ENCODE measurements at regions not wholly inside any gene's neighbourhood (a gene's known extent, or its start where the extent isn't known, plus 50 kb on each side); places are given as distances from the start of the nearest gene placed in this dataset.

- ATAC-seq (no peak), DNase-seq (ENCODE audit: low spot score in 2 of 2) (no peak)
- Mint-ChIP-seq H3K27ac (no peak overlapping the region), H3K4me1 (no peaks in the 10 kb centered on the region), H3K4me3 (no peak overlapping the region), H3K36me3 (no peaks in the 10 kb centered on the region), H3K9me3 (peaks cover 8% of the 10 kb centered on the region)
Measured at GRCh38 chr6:19444481-19444880, 392.7 kb upstream of the ID4 start.

GRCh38 chr6:19446570-19446969 is 390.6 kb upstream of the ID4 start:
- ATAC-seq (no peak), DNase-seq (ENCODE audit: low spot score in 2 of 2) (no peak)
- no peaks in the 10 kb centered on the region for H3K36me3 Mint-ChIP-seq
- no peak overlapping the region for H3K27ac Mint-ChIP-seq
- peaks cover 9% of the 10 kb centered on the region for H3K9me3 Mint-ChIP-seq
- no peaks in the 10 kb centered on the region for H3K4me1 Mint-ChIP-seq
- H3K4me3 Mint-ChIP-seq, result no peak overlapping the region

GRCh38 chr6:19450651-19451050 is 386.5 kb upstream of the ID4 start:
- Mint-ChIP-seq H3K27ac (no peak overlapping the region), H3K4me3 (no peak overlapping the region), H3K36me3 (no peaks in the 10 kb centered on the region), H3K9me3 (peaks cover 5% of the 10 kb centered on the region), H3K4me1 (no peaks in the 10 kb centered on the region)
- DNase-seq (ENCODE audit: low spot score in 2 of 2) (no peak), ATAC-seq (no peak)

GRCh38 chr6:19452495-19452894 is 384.7 kb upstream of the ID4 start:
- H3K36me3 Mint-ChIP-seq, result no peaks in the 10 kb centered on the region
- DNase-seq (ENCODE audit: low spot score in 2 of 2), result no peak
- H3K27ac Mint-ChIP-seq, result no peak overlapping the region
- H3K4me3 Mint-ChIP-seq, result no peak overlapping the region
- ATAC-seq, result no peak
- H3K9me3 Mint-ChIP-seq, result peaks cover 5% of the 10 kb centered on the region
- no peaks in the 10 kb centered on the region for H3K4me1 Mint-ChIP-seq

- Mint-ChIP-seq H3K4me3 (no peak overlapping the region), H3K9me3 (peaks cover 5% of the 10 kb centered on the region), H3K36me3 (no peaks in the 10 kb centered on the region), H3K4me1 (no peaks in the 10 kb centered on the region), H3K27ac (no peak overlapping the region)
- DNase-seq (ENCODE audit: low spot score in 2 of 2) (no peak), ATAC-seq (no peak)
Measured at GRCh38 chr6:19454001-19454720, 383.0 kb upstream of the ID4 start.

- Mint-ChIP-seq H3K4me1 (no peaks in the 10 kb centered on the region), H3K9me3 (peaks cover 2% of the 10 kb centered on the region), H3K4me3 (no peak overlapping the region), H3K27ac (no peak overlapping the region), H3K36me3 (no peaks in the 10 kb centered on the region)
- no peak for ATAC-seq
- DNase-seq (ENCODE audit: low spot score in 2 of 2), result no peak
Measured at GRCh38 chr6:19454721-19455392, 382.3 kb upstream of the ID4 start.

- H3K27ac Mint-ChIP-seq, result no peak overlapping the region
- H3K36me3 Mint-ChIP-seq, result no peaks in the 10 kb centered on the region
- no peak overlapping the region for H3K4me3 Mint-ChIP-seq
- H3K9me3 Mint-ChIP-seq, result peaks cover 2% of the 10 kb centered on the region
- no peak for ATAC-seq
- no peak for DNase-seq (ENCODE audit: low spot score in 2 of 2)
- H3K4me1 Mint-ChIP-seq, result no peaks in the 10 kb centered on the region
Measured at GRCh38 chr6:19463250-19463649, 373.9 kb upstream of the ID4 start.

GRCh38 chr6:19463925-19464324 is 373.2 kb upstream of the ID4 start:
- H3K9me3 Mint-ChIP-seq, result peaks cover 2% of the 10 kb centered on the region
- H3K4me3 Mint-ChIP-seq, result no peak overlapping the region
- no peaks in the 10 kb centered on the region for H3K36me3 Mint-ChIP-seq
- no peak for DNase-seq (ENCODE audit: low spot score in 2 of 2)
- no peak for ATAC-seq
- no peak overlapping the region for H3K27ac Mint-ChIP-seq
- no peaks in the 10 kb centered on the region for H3K4me1 Mint-ChIP-seq

- no peaks in the 10 kb centered on the region for H3K36me3 Mint-ChIP-seq
- H3K27ac Mint-ChIP-seq, result no peak overlapping the region
- H3K9me3 Mint-ChIP-seq, result peaks cover under 1% of the 10 kb centered on the region
- H3K4me3 Mint-ChIP-seq, result no peak overlapping the region
- no peaks in the 10 kb centered on the region for H3K4me1 Mint-ChIP-seq
- ATAC-seq (no peak), DNase-seq (ENCODE audit: low spot score in 2 of 2) (no peak)
Measured at GRCh38 chr6:19465256-19465655, 371.9 kb upstream of the ID4 start.

GRCh38 chr6:19465760-19466159 is 371.4 kb upstream of the ID4 start:
- H3K4me3 Mint-ChIP-seq, result no peak overlapping the region
- no peaks in the 10 kb centered on the region for H3K4me1 Mint-ChIP-seq
- ATAC-seq (no peak), DNase-seq (ENCODE audit: low spot score in 2 of 2) (no peak)
- no peaks in the 10 kb centered on the region for H3K9me3 Mint-ChIP-seq
- H3K27ac Mint-ChIP-seq, result no peak overlapping the region
- H3K36me3 Mint-ChIP-seq, result no peaks in the 10 kb centered on the region

GRCh38 chr6:19470333-19470732 is 366.8 kb upstream of the ID4 start:
- no peak for ATAC-seq
- H3K4me1 Mint-ChIP-seq, result no peaks in the 10 kb centered on the region
- no peak for DNase-seq (ENCODE audit: low spot score in 2 of 2)
- H3K27ac Mint-ChIP-seq, result no peak overlapping the region
- H3K4me3 Mint-ChIP-seq, result no peak overlapping the region
- H3K9me3 Mint-ChIP-seq, result peaks cover 3% of the 10 kb centered on the region
- H3K36me3 Mint-ChIP-seq, result no peaks in the 10 kb centered on the region

GRCh38 chr6:19472153-19472552 is 365.0 kb upstream of the ID4 start:
- H3K4me3 Mint-ChIP-seq, result no peak overlapping the region
- DNase-seq (ENCODE audit: low spot score in 2 of 2) (no peak), ATAC-seq (no peak)
- H3K4me1 Mint-ChIP-seq, result no peaks in the 10 kb centered on the region
- H3K9me3 Mint-ChIP-seq, result peaks cover 3% of the 10 kb centered on the region
- H3K36me3 Mint-ChIP-seq, result no peaks in the 10 kb centered on the region
- no peak overlapping the region for H3K27ac Mint-ChIP-seq

- H3K36me3 Mint-ChIP-seq, result no peaks in the 10 kb centered on the region
Measured at GRCh38 chr6:19472850-19473249, 364.3 kb upstream of the ID4 start.

GRCh38 chr6:19477563-19477962 is 359.6 kb upstream of the ID4 start:
- no peak overlapping the region for H3K27ac Mint-ChIP-seq
- H3K4me1 Mint-ChIP-seq, result no peaks in the 10 kb centered on the region
- peaks cover 6% of the 10 kb centered on the region for H3K9me3 Mint-ChIP-seq
- no peak overlapping the region for H3K4me3 Mint-ChIP-seq
- ATAC-seq (no peak), DNase-seq (ENCODE audit: low spot score in 2 of 2) (no peak)
- H3K36me3 Mint-ChIP-seq, result no peaks in the 10 kb centered on the region

More at GRCh38 chr6:19472850-19473249, 364.3 kb upstream of the ID4 start:
- Mint-ChIP-seq H3K27ac (no peak overlapping the region), H3K9me3 (peaks cover 6% of the 10 kb centered on the region), H3K4me1 (no peaks in the 10 kb centered on the region), H3K4me3 (no peak overlapping the region)
- DNase-seq (ENCODE audit: low spot score in 2 of 2) (no peak), ATAC-seq (no peak)

GRCh38 chr6:19478273-19478672 is 358.9 kb upstream of the ID4 start:
- Mint-ChIP-seq H3K27ac (no peak overlapping the region), H3K36me3 (no peaks in the 10 kb centered on the region), H3K4me1 (no peaks in the 10 kb centered on the region), H3K9me3 (peaks cover 6% of the 10 kb centered on the region), H3K4me3 (no peak overlapping the region)
- no peak for DNase-seq (ENCODE audit: low spot score in 2 of 2)
- no peak for ATAC-seq

GRCh38 chr6:19478992-19479391 is 358.2 kb upstream of the ID4 start:
- peaks cover 2% of the 10 kb centered on the region for H3K9me3 Mint-ChIP-seq
- DNase-seq (ENCODE audit: low spot score in 2 of 2) (no peak), ATAC-seq (no peak)
- H3K36me3 Mint-ChIP-seq, result no peaks in the 10 kb centered on the region
- H3K27ac Mint-ChIP-seq, result no peak overlapping the region
- H3K4me3 Mint-ChIP-seq, result no peak overlapping the region
- H3K4me1 Mint-ChIP-seq, result no peaks in the 10 kb centered on the region
